ENCODE measurements at regions not wholly inside any gene's neighbourhood (a gene's known extent, or its start where the extent isn't known, plus 50 kb on each side); places are given as distances from the start of the nearest gene placed in this dataset.

DNA sequence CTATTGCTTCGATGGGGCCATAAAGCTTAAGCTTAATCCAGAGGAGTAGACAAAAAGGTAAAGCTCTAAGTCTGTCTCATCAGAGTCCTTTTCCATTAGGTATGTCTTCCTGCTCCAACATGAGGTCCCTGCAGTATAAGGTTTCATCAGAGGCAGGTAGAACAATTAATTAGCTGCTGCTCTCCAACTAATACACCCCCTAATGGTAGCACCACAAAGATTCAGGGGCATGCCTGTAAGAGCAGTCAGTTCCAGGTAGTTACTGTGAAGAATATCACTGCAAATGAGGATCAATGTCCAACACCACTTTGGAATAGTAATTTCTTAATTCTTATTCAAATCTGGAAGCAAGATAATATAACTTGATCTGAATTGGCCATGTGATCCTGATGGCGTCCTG is 160.3 kb upstream of the ESRRG start:
- H3K18ac ChIP-seq (ENCODE audit: low read length) = no peak overlapping the region
- H4K91ac ChIP-seq (ENCODE audit: low read depth, low read length, poor library complexity) = no peak overlapping the region
- no peak overlapping the region for H3K4ac ChIP-seq (ENCODE audit: low read length)
- H3K9ac ChIP-seq (ENCODE audit: low read depth, low read length, poor library complexity) = no peak overlapping the region
- peaks cover 0 to 7% of the 10 kb centered on the region in 2 donors for H3K4me1 ChIP-seq (ENCODE audit: control insufficient read depth in 2 of 2, insufficient read depth in 1 of 2, low read depth in 1 of 2, low read length in 2 of 2)
- H2BK15ac ChIP-seq (ENCODE audit: low read length) = no peak overlapping the region
- no peaks in the 10 kb centered on the region for H3K27me3 ChIP-seq (ENCODE audit: control insufficient read depth in 3 of 3, insufficient read depth in 3 of 3, low read depth in 1 of 3, low read length in 3 of 3)
- no peaks in the 10 kb centered on the region for H3K9me3 ChIP-seq (replicated peaks in 1 of 2; ENCODE audit: control insufficient read depth in 2 of 2, insufficient read depth in 1 of 2, low read depth in 1 of 2, low read length in 2 of 2)
- H4K8ac ChIP-seq (ENCODE audit: low read depth, low read length) = no peak overlapping the region
- no peak overlapping the region for H3K23ac ChIP-seq (ENCODE audit: low read depth, low read length, poor library complexity)
- no peak overlapping the region for H2BK5ac ChIP-seq (ENCODE audit: low read length)
- H2AFZ ChIP-seq (ENCODE audit: low read length) = no peak overlapping the region
- no peak overlapping the region for H3K14ac ChIP-seq (ENCODE audit: low read length)
- H3K4me3 ChIP-seq (ENCODE audit: low read length in 2 of 2) = no peak overlapping the region
- no peaks in the 10 kb centered on the region for H3K36me3 ChIP-seq (replicated peaks in 1 of 2; ENCODE audit: control insufficient read depth in 2 of 2, insufficient read depth in 2 of 2, low read length in 2 of 2)
- no peak overlapping the region for H3K27ac ChIP-seq (replicated peaks; ENCODE audit: low read length)
- H2AK5ac ChIP-seq (ENCODE audit: low read depth, low read length) = no peak overlapping the region
- no CpG with 5 or more reads among the region's 2 CpGs for WGBS, 2 donors (ENCODE audit: extremely low coverage in 2 of 2, insufficient read length in 2 of 2, insufficient replicate concordance in 1 of 2)
- DNase-seq (ENCODE audit: low spot score) = no peak
- no peak overlapping the region for H2BK12ac ChIP-seq (ENCODE audit: low read length)
- H3K4me2 ChIP-seq (ENCODE audit: insufficient read depth, low read length, poor library complexity, severe bottlenecking) = no peak overlapping the region
- no peaks in the 10 kb centered on the region for H3K79me1 ChIP-seq (ENCODE audit: low read depth, low read length)
- H2BK120ac ChIP-seq (ENCODE audit: low read depth, low read length) = no peak overlapping the region

DNA sequence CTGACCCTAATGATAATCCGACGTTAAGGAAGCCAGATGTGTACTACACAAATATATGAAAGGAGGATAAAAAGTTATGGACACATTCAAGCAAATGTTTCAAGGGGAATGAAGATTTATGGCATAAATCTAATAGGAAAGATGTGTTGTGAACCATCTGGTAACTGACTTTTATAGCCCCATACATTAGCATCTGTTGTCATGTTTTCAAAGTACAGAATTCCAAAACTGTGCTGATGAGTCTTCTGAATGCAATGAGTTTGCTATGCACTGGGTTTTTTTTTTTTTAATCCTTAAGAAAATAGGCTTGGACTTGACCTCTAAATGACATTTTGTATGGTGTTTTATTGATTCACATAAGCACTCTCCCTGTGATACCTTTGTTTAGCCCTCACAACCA is 158.5 kb upstream of the ESRRG start:
- DNase-seq (ENCODE audit: low spot score) = no peak
- Histone ChIP-seq H3K27me3 (ENCODE audit: control insufficient read depth in 3 of 3, insufficient read depth in 3 of 3, low read depth in 1 of 3, low read length in 3 of 3) (no peaks in the 10 kb centered on the region), H2BK15ac (ENCODE audit: low read length) (no peak overlapping the region), H3K14ac (ENCODE audit: low read length) (no peak overlapping the region), H2AFZ (ENCODE audit: low read length) (no peak overlapping the region), H4K8ac (ENCODE audit: low read depth, low read length) (no peak overlapping the region), H3K9me3 (replicated peaks in 1 of 2; ENCODE audit: control insufficient read depth in 2 of 2, insufficient read depth in 1 of 2, low read depth in 1 of 2, low read length in 2 of 2) (no peaks in the 10 kb centered on the region), H3K27ac (replicated peaks; ENCODE audit: low read length) (no peak overlapping the region), H2AK5ac (ENCODE audit: low read depth, low read length) (no peak overlapping the region), H2BK120ac (ENCODE audit: low read depth, low read length) (no peak overlapping the region), H2BK12ac (ENCODE audit: low read length) (no peak overlapping the region), H2BK5ac (ENCODE audit: low read length) (no peak overlapping the region), H3K79me1 (ENCODE audit: low read depth, low read length) (no peaks in the 10 kb centered on the region), H3K4me2 (ENCODE audit: insufficient read depth, low read length, poor library complexity, severe bottlenecking) (no peak overlapping the region), H3K18ac (ENCODE audit: low read length) (no peak overlapping the region), H3K9ac (ENCODE audit: low read depth, low read length, poor library complexity) (no peak overlapping the region), H3K4me3 (ENCODE audit: low read length in 2 of 2) (no peak overlapping the region), H3K23ac (ENCODE audit: low read depth, low read length, poor library complexity) (no peak overlapping the region), H3K4me1 (ENCODE audit: control insufficient read depth in 2 of 2, insufficient read depth in 1 of 2, low read depth in 1 of 2, low read length in 2 of 2) (peaks cover 0 to 7% of the 10 kb centered on the region in 2 donors), H3K4ac (ENCODE audit: low read length) (no peak overlapping the region), H3K36me3 (replicated peaks in 1 of 2; ENCODE audit: control insufficient read depth in 2 of 2, insufficient read depth in 2 of 2, low read length in 2 of 2) (no peaks in the 10 kb centered on the region), H4K91ac (ENCODE audit: low read depth, low read length, poor library complexity) (no peak overlapping the region)
- no CpG with 5 or more reads among the region's 2 CpGs for WGBS, 2 donors (ENCODE audit: extremely low coverage in 2 of 2, insufficient read length in 2 of 2, insufficient replicate concordance in 1 of 2)

GRCh38 chr1:216866714-216867113 is 143.5 kb upstream of the ESRRG start:
- no CpG with 5 or more reads among the region's 2 CpGs for WGBS, 2 donors (ENCODE audit: extremely low coverage in 2 of 2, insufficient read length in 2 of 2, insufficient replicate concordance in 1 of 2)

GRCh38 chr1:216855810-216856209 is 132.6 kb upstream of the ESRRG start:
- no peak overlapping the region for H3K23ac ChIP-seq (ENCODE audit: low read depth, low read length, poor library complexity)
- H2AK5ac ChIP-seq (ENCODE audit: low read depth, low read length) = no peak overlapping the region
- no peak overlapping the region for H2AFZ ChIP-seq (ENCODE audit: low read length)
- H3K4me1 ChIP-seq (ENCODE audit: control insufficient read depth in 2 of 2, insufficient read depth in 1 of 2, low read depth in 1 of 2, low read length in 2 of 2) = peaks cover 0 to 4% of the 10 kb centered on the region in 2 donors
- H3K14ac ChIP-seq (ENCODE audit: low read length) = no peak overlapping the region
- DNase-seq (ENCODE audit: low spot score) = no peak
- H3K27me3 ChIP-seq (ENCODE audit: control insufficient read depth in 3 of 3, insufficient read depth in 3 of 3, low read depth in 1 of 3, low read length in 3 of 3) = no peaks in the 10 kb centered on the region
- H3K27ac ChIP-seq (replicated peaks; ENCODE audit: low read length) = no peak overlapping the region
- no peak overlapping the region for H3K4me3 ChIP-seq (ENCODE audit: low read length in 2 of 2)
- H3K79me1 ChIP-seq (ENCODE audit: low read depth, low read length) = no peaks in the 10 kb centered on the region
- no peak overlapping the region for H3K9ac ChIP-seq (ENCODE audit: low read depth, low read length, poor library complexity)
- H4K8ac ChIP-seq (ENCODE audit: low read depth, low read length) = no peak overlapping the region
- H3K9me3 ChIP-seq (replicated peaks in 1 of 2; ENCODE audit: control insufficient read depth in 2 of 2, insufficient read depth in 1 of 2, low read depth in 1 of 2, low read length in 2 of 2) = no peaks in the 10 kb centered on the region
- H4K91ac ChIP-seq (ENCODE audit: low read depth, low read length, poor library complexity) = no peak overlapping the region
- H2BK5ac ChIP-seq (ENCODE audit: low read length) = no peak overlapping the region
- H2BK120ac ChIP-seq (ENCODE audit: low read depth, low read length) = no peak overlapping the region
- H2BK12ac ChIP-seq (ENCODE audit: low read length) = no peak overlapping the region
- no peak overlapping the region for H3K4me2 ChIP-seq (ENCODE audit: insufficient read depth, low read length, poor library complexity, severe bottlenecking)
- no peak overlapping the region for H3K4ac ChIP-seq (ENCODE audit: low read length)
- WGBS, 2 donors (ENCODE audit: extremely low coverage in 2 of 2, insufficient read length in 2 of 2, insufficient replicate concordance in 1 of 2) = no CpG with 5 or more reads among the region's 3 CpGs
- no peak overlapping the region for H3K18ac ChIP-seq (ENCODE audit: low read length)
- no peaks in the 10 kb centered on the region for H3K36me3 ChIP-seq (replicated peaks in 1 of 2; ENCODE audit: control insufficient read depth in 2 of 2, insufficient read depth in 2 of 2, low read length in 2 of 2)
- H2BK15ac ChIP-seq (ENCODE audit: low read length) = no peak overlapping the region

More at GRCh38 chr1:216866714-216867113, 143.5 kb upstream of the ESRRG start:
- H3K27me3 ChIP-seq (ENCODE audit: control insufficient read depth in 3 of 3, insufficient read depth in 3 of 3, low read depth in 1 of 3, low read length in 3 of 3) = no peaks in the 10 kb centered on the region
- no peak overlapping the region for H2AFZ ChIP-seq (ENCODE audit: low read length)
- no peak for DNase-seq (ENCODE audit: low spot score)
- no peak overlapping the region for H3K23ac ChIP-seq (ENCODE audit: low read depth, low read length, poor library complexity)
- no peak overlapping the region for H3K4me2 ChIP-seq (ENCODE audit: insufficient read depth, low read length, poor library complexity, severe bottlenecking)
- H4K91ac ChIP-seq (ENCODE audit: low read depth, low read length, poor library complexity) = no peak overlapping the region
- H3K9me3 ChIP-seq (replicated peaks in 1 of 2; ENCODE audit: control insufficient read depth in 2 of 2, insufficient read depth in 1 of 2, low read depth in 1 of 2, low read length in 2 of 2) = no peaks in the 10 kb centered on the region
- no peak overlapping the region for H2BK5ac ChIP-seq (ENCODE audit: low read length)
- no peak overlapping the region for H2AK5ac ChIP-seq (ENCODE audit: low read depth, low read length)
- H2BK15ac ChIP-seq (ENCODE audit: low read length) = no peak overlapping the region
- no peak overlapping the region for H3K27ac ChIP-seq (replicated peaks; ENCODE audit: low read length)
- no peak overlapping the region for H2BK120ac ChIP-seq (ENCODE audit: low read depth, low read length)
- no peaks in the 10 kb centered on the region for H3K36me3 ChIP-seq (replicated peaks in 1 of 2; ENCODE audit: control insufficient read depth in 2 of 2, insufficient read depth in 2 of 2, low read length in 2 of 2)
- H3K79me1 ChIP-seq (ENCODE audit: low read depth, low read length) = no peaks in the 10 kb centered on the region
- H3K4me1 ChIP-seq (ENCODE audit: control insufficient read depth in 2 of 2, insufficient read depth in 1 of 2, low read depth in 1 of 2, low read length in 2 of 2) = peaks cover 0 to 2% of the 10 kb centered on the region in 2 donors
- no peak overlapping the region for H3K14ac ChIP-seq (ENCODE audit: low read length)
- H3K4me3 ChIP-seq (ENCODE audit: low read length in 2 of 2) = no peak overlapping the region
- no peak overlapping the region for H3K4ac ChIP-seq (ENCODE audit: low read length)
- no peak overlapping the region for H4K8ac ChIP-seq (ENCODE audit: low read depth, low read length)
- no peak overlapping the region for H2BK12ac ChIP-seq (ENCODE audit: low read length)
- no peak overlapping the region for H3K18ac ChIP-seq (ENCODE audit: low read length)
- no peak overlapping the region for H3K9ac ChIP-seq (ENCODE audit: low read depth, low read length, poor library complexity)

Data from neuronal stem cell (in vitro differentiated cells).